OCI-LY7 (cell line): ENCODE measurements at regions not wholly inside any gene's neighbourhood (a gene's known extent, or its start where the extent isn't known, plus 50 kb on each side); places are given as distances from the start of the nearest gene placed in this dataset.

Source experiments
- BruUV-seq: library from RNA; stranded (reverse); fragments of 400-500 nt; replicated peaks from 2 replicates; lab custom pipeline; 2021; lab: Mats Ljungman, UMichigan
- CTCF ChIA-PET: fragments of 300-600 bp; sonication (Branson Sonifier 250); formaldehyde crosslinking; loops from one replicate; lab custom pipeline; 2022; ENCODE audit warnings: antibody characterized with exemption; ENCODE audit not compliant: unreplicated experiment; lab: Charles Lee
- POLR2A ChIA-PET: fragments of 300-600 bp; sonication (Branson Sonifier 250); formaldehyde crosslinking; loops from one replicate; lab custom pipeline; 2022; ENCODE audit warnings: antibody characterized with exemption; lab: Charles Lee
- DNase-seq: peaks from one replicate; pipeline ENCODE4 v3.0.0-alpha.2; 2015; ENCODE audit warnings: low spot score
- H2AFZ ChIP-seq: fragments of 200-600 bp; sonication (generic), shearing (Covaris generic); 2 replicates; pipeline ENCODE4 v1.6.1; 2014; ENCODE audit warnings: mild to moderate bottlenecking, antibody characterized with exemption, low read length, moderate library complexity
- H3K27ac ChIP-seq: fragments of 200-600 bp; sonication (generic); 2 replicates; pipeline ENCODE4 v1.5.1; 2014; ENCODE audit warnings: mixed run types, low read depth, mild to moderate bottlenecking, moderate library complexity, low read length, inconsistent platforms; ENCODE audit not compliant: poor library complexity, severe bottlenecking
- H3K36me3 ChIP-seq: fragments of 200-600 bp; sonication (generic); 2 replicates; pipeline ENCODE4 v1.6.1; 2014; ENCODE audit warnings: mild to moderate bottlenecking, antibody characterized with exemption, low read length, moderate library complexity, mixed read lengths; ENCODE audit not compliant: insufficient read depth
- H3K4me1 ChIP-seq: fragments of 200-600 bp; sonication (generic); 2 replicates; pipeline ENCODE4 v1.5.1; 2014; ENCODE audit warnings: mild to moderate bottlenecking, low read length; ENCODE audit not compliant: insufficient read depth, poor library complexity, severe bottlenecking
- H3K4me2 ChIP-seq: fragments of 200-600 bp; sonication (generic); 2 replicates; pipeline ENCODE4 v1.6.1; 2014; ENCODE audit warnings: mild to moderate bottlenecking, low read length
- H3K4me3 ChIP-seq: fragments of 200-600 bp; sonication (generic); 2 replicates; pipeline ENCODE4 v1.5.1; 2014; ENCODE audit warnings: mild to moderate bottlenecking, low read depth, low read length; ENCODE audit not compliant: poor library complexity, severe bottlenecking
- H3K79me2 ChIP-seq: fragments of 200-600 bp; sonication (generic); 2 replicates; pipeline ENCODE4 v1.6.1; 2016; ENCODE audit warnings: low read depth, mild to moderate bottlenecking, low read length, moderate library complexity, mixed read lengths; ENCODE audit not compliant: insufficient read depth
- H3K9me2 ChIP-seq: fragments of 200-600 bp; sonication (generic); 2 replicates; pipeline ENCODE4 v1.6.1; 2016; ENCODE audit warnings: mild to moderate bottlenecking, low read length, mixed read lengths; ENCODE audit not compliant: insufficient read depth
- H3K9me3 ChIP-seq: fragments of 200-600 bp; sonication (generic); 2 replicates; pipeline ENCODE4 v1.6.1; 2014; ENCODE audit warnings: mild to moderate bottlenecking, mixed run types, low read length, mixed read lengths
- H4K20me1 ChIP-seq: fragments of 200-600 bp; sonication (generic); 2 replicates; pipeline ENCODE4 v1.6.1; 2014; ENCODE audit warnings: mild to moderate bottlenecking, antibody characterized with exemption, low read length, moderate library complexity, mixed read lengths; ENCODE audit not compliant: insufficient read depth
- CTCF ChIP-seq: fragments of 200-600 bp; sonication (generic); conservative IDR thresholded peaks from 2 replicates; pipeline ENCODE4 v1.5.1; 2014; ENCODE audit warnings: mild to moderate bottlenecking, antibody characterized with exemption, low read length, moderate library complexity, mixed read lengths
- EZH2phosphoT487 ChIP-seq: fragments of 200-600 bp; sonication (generic); IDR thresholded peaks from 2 replicates; pipeline ENCODE4 v1.6.1; 2018; ENCODE audit warnings: low read depth, borderline replicate concordance, mild to moderate bottlenecking, mixed run types, antibody characterized with exemption, low read length, moderate library complexity, mixed read lengths
- intact Hi-C: fragments of 100-400 bp; cut with micrococcal nuclease; formaldehyde crosslinking; loops from one replicate; pipeline ENCODE4 v1.10.0; 2022; ENCODE audit not compliant: unreplicated experiment

- POLR2A ChIA-PET = no interaction called here
Measured at GRCh38 chr5:2131196-2131595, 248.5 kb upstream of the IRX4 start.

GRCh38 chr5:2130361-2130760 lies 247.6 kb upstream of the IRX4 start:
- Histone ChIP-seq H3K27ac (no peak overlapping the region), H3K79me2 (no peaks in the 10 kb centered on the region), H3K4me3 (no peak overlapping the region), H3K4me1 (no peaks in the 10 kb centered on the region), H4K20me1 (no peaks in the 10 kb centered on the region), H3K9me2 (no peaks in the 10 kb centered on the region), H3K4me2 (no peak overlapping the region), H2AFZ (no peak overlapping the region), H3K9me3 (no peaks in the 10 kb centered on the region), H3K36me3 (no peaks in the 10 kb centered on the region)
- CTCF ChIA-PET = no interaction called here
- POLR2A ChIA-PET = no interaction called here
- no TSS peak for BruUV-seq
- DNase-seq = no peak
- TF ChIP-seq EZH2phosphoT487 = no peak
- TF ChIP-seq CTCF = no peak
- intact Hi-C loops = no loop called here

More at GRCh38 chr5:2131196-2131595, 248.5 kb upstream of the IRX4 start:
- H4K20me1 ChIP-seq = no peaks in the 10 kb centered on the region
- H3K4me1 ChIP-seq = no peaks in the 10 kb centered on the region
- H3K4me3 ChIP-seq = no peak overlapping the region
- H2AFZ ChIP-seq = no peak overlapping the region
- no peaks in the 10 kb centered on the region for H3K36me3 ChIP-seq
- no TSS peak for BruUV-seq
- CTCF ChIA-PET = no interaction called here
- H3K9me2 ChIP-seq = no peaks in the 10 kb centered on the region
- no peak overlapping the region for H3K27ac ChIP-seq
- intact Hi-C loops = no loop called here
- no peaks in the 10 kb centered on the region for H3K79me2 ChIP-seq
- H3K4me2 ChIP-seq = no peak overlapping the region
- no peaks in the 10 kb centered on the region for H3K9me3 ChIP-seq
- DNase-seq = no peak
- no peak for TF ChIP-seq EZH2phosphoT487
- TF ChIP-seq CTCF = no peak

GRCh38 chr5:2129568-2130272 lies 247.0 kb upstream of the IRX4 start:
- Histone ChIP-seq H2AFZ (no peak overlapping the region), H3K9me2 (no peaks in the 10 kb centered on the region), H3K9me3 (no peaks in the 10 kb centered on the region), H4K20me1 (no peaks in the 10 kb centered on the region), H3K4me1 (no peaks in the 10 kb centered on the region), H3K27ac (no peak overlapping the region), H3K4me2 (no peak overlapping the region), H3K36me3 (no peaks in the 10 kb centered on the region), H3K4me3 (no peak overlapping the region), H3K79me2 (no peaks in the 10 kb centered on the region)
- TF ChIP-seq EZH2phosphoT487 (no peak), CTCF (no peak)
- intact Hi-C loops = no loop called here
- ChIA-PET POLR2A (no interaction called here), CTCF (no interaction called here)
- DNase-seq = no peak
- no TSS peak for BruUV-seq
